AG04449 (cell line): ENCODE measurements at regions not wholly inside any gene's neighbourhood (a gene's known extent, or its start where the extent isn't known, plus 50 kb on each side); places are given as distances from the start of the nearest gene placed in this dataset.
"Not testable (repeated sequence)": the region's sequence is repeated elsewhere in the genome, so short reads cannot be mapped to it uniquely, and the experiment has no call there.

Source experiments
- CTCF ChIA-PET: fragments of 350-600 bp; formaldehyde crosslinking; extraction: SDS; loops from one replicate; lab custom pipeline; 2021; ENCODE audit warnings: antibody characterized with exemption; lab: Yijun Ruan, JAX
- POLR2A ChIA-PET: fragments of 400-600, 350-600 bp; formaldehyde crosslinking; extraction: SDS; loops from one replicate; lab custom pipeline; 2020; ENCODE audit warnings: antibody characterized with exemption, inconsistent platforms; lab: Yijun Ruan, JAX
- DNase-seq: peaks from one replicate; pipeline ENCODE4 v3.0.0-alpha.2; 2010; ENCODE audit warnings: low read depth, low spot score
- H3K4me3 ChIP-seq: 2 replicates; pipeline ENCODE4 v1.5.1; 2011; ENCODE audit warnings: low read depth, mild to moderate bottlenecking, control low read depth, low read length
- CTCF ChIP-seq: IDR thresholded peaks from one replicate; pipeline ENCODE4 v1.5.1; 2011; ENCODE audit warnings: mild to moderate bottlenecking, moderate library complexity, low read length, control low read depth, inconsistent platforms; ENCODE audit not compliant: insufficient read depth; ENCODE audit errors: missing control alignments

- TF ChIP-seq CTCF: no peak
- H3K4me3 ChIP-seq: no peak overlapping the region
- ChIA-PET POLR2A (no interaction called here), CTCF (no interaction called here)
- DNase-seq: no peak
These were observed 282.9 kb upstream of the ATXN7L3B start for GRCh38 chr12:74254784-74255183.

DNA sequence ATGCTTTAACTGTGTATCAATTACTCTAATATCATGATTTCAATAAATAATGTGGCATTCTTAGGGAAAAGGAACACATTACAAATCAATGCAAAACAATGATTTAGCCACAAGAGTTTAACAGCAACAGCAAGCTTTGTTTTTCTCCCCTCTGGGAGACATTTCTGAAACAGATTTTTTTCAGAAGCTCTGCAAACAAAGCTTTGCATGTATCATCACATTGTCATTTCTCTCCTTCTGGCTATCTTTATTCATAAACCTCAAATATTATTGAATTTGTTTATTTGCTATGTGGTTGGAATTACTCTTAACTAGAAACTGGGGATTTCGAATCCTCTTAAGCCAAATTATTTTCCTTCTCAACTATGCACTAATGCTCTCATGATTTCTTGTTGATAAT lies 278.4 kb upstream of the ATXN7L3B start:
- POLR2A ChIA-PET: no interaction called here
- no peak for DNase-seq

GRCh38 chr12:74264692-74265091 lies 272.9 kb upstream of the ATXN7L3B start:
- ChIA-PET POLR2A (no interaction called here), CTCF (no interaction called here)
- TF ChIP-seq CTCF: no peak
- H3K4me3 ChIP-seq: no peak overlapping the region
- DNase-seq: no peak

More for the DNA sequence above, 278.4 kb upstream of the ATXN7L3B start:
- no peak for TF ChIP-seq CTCF
- CTCF ChIA-PET: no interaction called here
- no peak overlapping the region for H3K4me3 ChIP-seq

- POLR2A ChIA-PET, CTCF ChIA-PET, H3K4me3 ChIP-seq, DNase-seq: not testable (repeated sequence)
These were observed 268.3 kb upstream of the ATXN7L3B start for GRCh38 chr12:74269355-74269754.

DNA sequence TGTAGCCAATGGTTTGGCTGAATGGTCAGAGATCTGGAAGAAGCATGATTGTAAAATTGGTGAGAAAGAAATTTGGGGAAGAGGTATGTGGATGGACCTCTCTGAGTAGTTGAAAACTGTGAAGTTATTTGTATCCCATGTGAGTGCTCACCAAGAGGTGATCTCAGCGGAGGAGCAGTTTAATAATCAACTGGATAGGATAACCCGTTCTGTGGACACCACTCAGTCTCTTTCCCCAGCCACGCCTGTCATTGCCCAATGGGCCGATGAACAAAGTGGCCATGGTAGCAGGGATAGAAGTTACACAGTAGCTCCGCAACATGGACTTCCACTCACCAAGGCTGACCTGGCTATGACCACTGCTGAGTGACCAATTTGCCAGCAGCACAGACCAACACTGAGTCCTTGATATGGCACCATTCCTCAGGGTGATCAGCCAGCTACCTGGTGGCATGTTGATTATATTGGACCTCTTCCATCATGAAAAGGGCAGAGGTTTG lies 257.4 kb upstream of the ATXN7L3B start:
- ChIA-PET CTCF (no interaction called here), POLR2A (no interaction called here)
- no peak for DNase-seq
- no peak overlapping the region for H3K4me3 ChIP-seq
- TF ChIP-seq CTCF: no peak

DNA sequence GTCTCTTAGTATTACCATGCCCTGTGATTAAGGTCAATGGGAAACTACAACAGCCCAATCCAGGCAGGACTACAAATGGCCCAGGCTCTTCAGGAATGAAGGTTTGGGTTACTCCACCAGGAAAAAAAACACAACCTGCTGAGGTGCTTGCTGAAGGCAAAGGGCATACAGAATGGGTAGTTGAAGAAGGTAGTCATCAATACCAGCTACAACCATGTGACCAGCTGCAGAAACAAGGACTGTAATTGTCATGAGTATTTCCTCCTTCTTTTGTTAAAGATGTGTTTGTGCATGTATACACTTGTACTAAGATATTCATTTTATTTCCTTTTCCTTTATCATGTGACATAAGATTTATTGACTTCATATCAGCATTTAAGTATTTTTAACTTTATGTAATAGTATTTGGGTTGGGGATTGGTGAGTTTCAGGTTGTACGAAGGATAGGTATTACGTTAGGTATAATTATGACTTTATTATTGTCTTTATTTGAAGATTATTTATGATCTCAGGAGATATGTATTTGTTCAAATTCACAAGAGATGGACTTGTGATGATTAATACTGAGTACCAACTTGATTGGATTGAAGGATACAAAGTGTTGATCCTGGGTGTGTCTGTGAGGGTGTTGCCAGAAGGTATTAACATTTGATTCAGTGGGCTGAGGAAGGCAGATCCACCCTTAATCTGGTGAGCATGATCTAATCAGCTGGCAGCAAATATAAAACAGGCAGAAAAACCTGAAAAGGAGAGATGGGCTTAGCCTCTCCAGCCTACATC lies 256.0 kb upstream of the ATXN7L3B start:
- POLR2A ChIA-PET, DNase-seq, H3K4me3 ChIP-seq, CTCF ChIA-PET: not testable (repeated sequence)

DNA sequence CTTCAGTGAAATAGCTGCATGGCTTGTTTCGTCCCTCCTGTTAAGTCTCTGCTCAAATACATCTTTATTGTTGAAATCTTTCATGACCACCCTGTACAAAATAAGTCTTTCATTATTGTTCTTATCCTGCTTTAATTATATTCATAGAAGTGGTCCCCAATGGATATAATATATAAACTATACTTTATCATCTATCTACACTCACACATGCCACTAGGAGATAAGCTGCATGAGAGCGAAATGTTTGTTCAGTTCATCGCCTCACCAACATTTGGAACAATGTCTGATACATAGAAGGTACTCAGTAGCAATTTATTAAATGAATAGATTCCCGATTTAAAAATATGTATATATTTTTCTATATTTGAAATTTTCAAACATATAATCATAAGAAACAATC lies 254.0 kb upstream of the ATXN7L3B start:
- no peak for DNase-seq
- H3K4me3 ChIP-seq: no peak overlapping the region
- POLR2A ChIA-PET: no interaction called here
- CTCF ChIA-PET: no interaction called here
- no peak for TF ChIP-seq CTCF
